H9 (cell line): ENCODE measurements at regions not wholly inside any gene's neighbourhood (a gene's known extent, or its start where the extent isn't known, plus 50 kb on each side); places are given as distances from the start of the nearest gene placed in this dataset.

ENCODE experiments used
- DNase-seq: peaks from one replicate; pipeline ENCODE4 v3.0.0-alpha.2; 2017
- H2AFZ ChIP-seq: one replicate; pipeline ENCODE4 v1.6.1; 2013; ENCODE audit warnings: mild to moderate bottlenecking, low read length, control low read depth, moderate library complexity
- H2AK5ac ChIP-seq: 2 replicates; pipeline ENCODE4 v1.6.1; 2013; ENCODE audit warnings: low read length, control low read depth, mixed read lengths; ENCODE audit not compliant: insufficient read length
- H2BK120ac ChIP-seq: one replicate; pipeline ENCODE4 v1.6.1; 2013; ENCODE audit warnings: low read depth, mild to moderate bottlenecking, low read length, control low read depth, inconsistent platforms; ENCODE audit not compliant: poor library complexity, severe bottlenecking
- H2BK12ac ChIP-seq: 2 replicates; pipeline ENCODE4 v1.6.1; 2013; ENCODE audit warnings: low read length, control low read depth, mixed read lengths, low read depth; ENCODE audit not compliant: insufficient read length
- H2BK15ac ChIP-seq: 2 replicates; pipeline ENCODE4 v1.6.1; 2013; ENCODE audit warnings: low read depth, low read length, control low read depth
- H2BK20ac ChIP-seq: one replicate; pipeline ENCODE4 v1.6.1; 2013; ENCODE audit warnings: low read depth, mild to moderate bottlenecking, low read length, control low read depth, inconsistent platforms; ENCODE audit not compliant: poor library complexity, severe bottlenecking
- H2BK5ac ChIP-seq: 2 replicates; pipeline ENCODE4 v1.6.1; 2013; ENCODE audit warnings: low read length, control low read depth, mixed read lengths; ENCODE audit not compliant: insufficient read length
- H3K14ac ChIP-seq: 2 replicates; pipeline ENCODE4 v1.6.1; 2013; ENCODE audit warnings: low read length, control low read depth; ENCODE audit not compliant: insufficient read depth
- H3K18ac ChIP-seq: 2 replicates; pipeline ENCODE4 v1.6.1; 2013; ENCODE audit warnings: low read depth, mild to moderate bottlenecking, mixed read lengths, low read length, control low read depth; ENCODE audit not compliant: insufficient read length
- H3K23ac ChIP-seq: 2 replicates; pipeline ENCODE4 v1.6.1; 2013; ENCODE audit warnings: low read length, control low read depth, mixed read lengths, low read depth; ENCODE audit not compliant: insufficient read length
- H3K23me2 ChIP-seq: 2 replicates; pipeline ENCODE4 v1.6.1; 2013; ENCODE audit warnings: low read depth, mild to moderate bottlenecking, mixed read lengths, low read length, control low read depth; ENCODE audit not compliant: insufficient read length, poor library complexity, severe bottlenecking
- H3K27ac ChIP-seq: 2 replicates; pipeline ENCODE4 v1.5.1; 2013; ENCODE audit warnings: low read length, control low read depth, mixed read lengths, low read depth; ENCODE audit not compliant: insufficient read length
- H3K27me3 ChIP-seq: 2 replicates; pipeline ENCODE4 v1.6.1; 2013; ENCODE audit warnings: low read length, control low read depth, inconsistent platforms; ENCODE audit not compliant: insufficient read depth
- H3K4ac ChIP-seq: 2 replicates; pipeline ENCODE4 v1.6.1; 2013; ENCODE audit warnings: low read depth, mild to moderate bottlenecking, control low read depth, inconsistent platforms, low read length, moderate library complexity
- H3K4me1 ChIP-seq: 2 replicates; pipeline ENCODE4 v1.6.1; 2013; ENCODE audit warnings: low read length, control low read depth, inconsistent platforms; ENCODE audit not compliant: insufficient read depth
- H3K4me2 ChIP-seq: 2 replicates; pipeline ENCODE4 v1.6.1; 2013; ENCODE audit warnings: low read length, control low read depth, mixed read lengths; ENCODE audit not compliant: insufficient read length, insufficient read depth
- H3K56ac ChIP-seq: 2 replicates; pipeline ENCODE4 v1.6.1; 2013; ENCODE audit warnings: low read depth, mild to moderate bottlenecking, mixed read lengths, low read length, control low read depth; ENCODE audit not compliant: insufficient read length
- H3K79me1 ChIP-seq: 2 replicates; pipeline ENCODE4 v1.6.1; 2013; ENCODE audit warnings: low read depth, mild to moderate bottlenecking, moderate library complexity, low read length, control low read depth, inconsistent platforms; ENCODE audit not compliant: insufficient read depth, poor library complexity, severe bottlenecking
- H3K79me2 ChIP-seq: 2 replicates; pipeline ENCODE4 v1.6.1; 2013; ENCODE audit warnings: low read length, control low read depth, inconsistent platforms; ENCODE audit not compliant: insufficient read depth
- H3K9ac ChIP-seq: 2 replicates; pipeline ENCODE4 v1.6.1; 2013; ENCODE audit warnings: low read length, control low read depth, mixed read lengths; ENCODE audit not compliant: insufficient read length; ENCODE audit errors: extremely low read depth
- H3K9me3 ChIP-seq: one replicate; pipeline ENCODE4 v1.6.1; 2013; ENCODE audit warnings: low read depth, low read length, inconsistent platforms; ENCODE audit not compliant: control insufficient read depth
- H3T11ph ChIP-seq: one replicate; pipeline ENCODE4 v1.6.1; 2013; ENCODE audit warnings: mild to moderate bottlenecking, low read length, control low read depth, inconsistent platforms
- H4K20me1 ChIP-seq: one replicate; pipeline ENCODE4 v1.6.1; 2013; ENCODE audit not compliant: control insufficient read depth, insufficient read length, insufficient read depth
- H4K5ac ChIP-seq: 2 replicates; pipeline ENCODE4 v1.6.1; 2013; ENCODE audit warnings: low read depth, mild to moderate bottlenecking, mixed read lengths, low read length, control low read depth; ENCODE audit not compliant: insufficient read length
- H4K8ac ChIP-seq: replicated peaks from 2 replicates; pipeline ENCODE4 v1.6.1; 2013; ENCODE audit warnings: low read length, control low read depth, mixed read lengths, low read depth; ENCODE audit not compliant: insufficient read length
- H4K91ac ChIP-seq: 2 replicates; pipeline ENCODE4 v1.6.1; 2013; ENCODE audit warnings: low read depth, mild to moderate bottlenecking, moderate library complexity, mixed read lengths, low read length, control low read depth; ENCODE audit not compliant: insufficient read length
- H3K27ac Mint-ChIP-seq, 3 experiments: 2 replicates in 2 of 3; 3 replicates in 1 of 3; pipeline ENCODE4 v1.8.0; 2020 to 2021; ENCODE audit warnings: mixed read lengths in 3 of 3, mild to moderate bottlenecking in 1 of 3, moderate library complexity in 1 of 3
- H3K27me3 Mint-ChIP-seq: 2 replicates; pipeline ENCODE4 v1.8.0; 2021; ENCODE audit warnings: low read depth, mild to moderate bottlenecking, moderate library complexity, mixed read lengths
- H3K36me3 Mint-ChIP-seq, 3 experiments: 2 replicates in 2 of 3; 3 replicates in 1 of 3; pipeline ENCODE4 v1.8.0; 2020 to 2021; ENCODE audit warnings: low read depth in 3 of 3, mixed read lengths in 3 of 3; ENCODE audit not compliant: insufficient read depth in 1 of 3
- H3K4me1 Mint-ChIP-seq, 2 experiments: 2 replicates each; pipeline ENCODE4 v1.8.0; 2020; ENCODE audit warnings: mixed read lengths in 2 of 2
- H3K4me3 Mint-ChIP-seq, 2 experiments: 2 replicates in 1 of 2; 3 replicates in 1 of 2; pipeline ENCODE4 v1.8.0; 2020 to 2021; ENCODE audit warnings: mild to moderate bottlenecking in 2 of 2, mixed read lengths in 2 of 2, moderate library complexity in 1 of 2
- H3K9me3 Mint-ChIP-seq, 2 experiments: 2 replicates in 1 of 2; 3 replicates in 1 of 2; pipeline ENCODE4 v1.8.0; 2020; ENCODE audit warnings: mild to moderate bottlenecking in 2 of 2, mixed read lengths in 2 of 2, moderate library complexity in 1 of 2
- whole genome bisulfite sequencing: extraction: QIAGEN DNeasy Blood & Tissue Kit; methylation state at CpG from one replicate; pipeline ENCODE4 v1.1.7; 2013; ENCODE audit warnings: missing lambda C conversion rate, low lambda C conversion rate, mixed read lengths; ENCODE audit not compliant: insufficient read length; ENCODE audit errors: extremely low coverage; 5-methylcytosine and 5-hydroxymethylcytosine counted together
- TF ChIP-seq, protein P1 (sequence below): fragments of 200-600 bp; sonication (generic); conservative IDR thresholded peaks from 3 replicates; pipeline ENCODE4 v1.8.0; 2021; ENCODE audit warnings: antibody characterized with exemption, mild to moderate bottlenecking

DNA sequence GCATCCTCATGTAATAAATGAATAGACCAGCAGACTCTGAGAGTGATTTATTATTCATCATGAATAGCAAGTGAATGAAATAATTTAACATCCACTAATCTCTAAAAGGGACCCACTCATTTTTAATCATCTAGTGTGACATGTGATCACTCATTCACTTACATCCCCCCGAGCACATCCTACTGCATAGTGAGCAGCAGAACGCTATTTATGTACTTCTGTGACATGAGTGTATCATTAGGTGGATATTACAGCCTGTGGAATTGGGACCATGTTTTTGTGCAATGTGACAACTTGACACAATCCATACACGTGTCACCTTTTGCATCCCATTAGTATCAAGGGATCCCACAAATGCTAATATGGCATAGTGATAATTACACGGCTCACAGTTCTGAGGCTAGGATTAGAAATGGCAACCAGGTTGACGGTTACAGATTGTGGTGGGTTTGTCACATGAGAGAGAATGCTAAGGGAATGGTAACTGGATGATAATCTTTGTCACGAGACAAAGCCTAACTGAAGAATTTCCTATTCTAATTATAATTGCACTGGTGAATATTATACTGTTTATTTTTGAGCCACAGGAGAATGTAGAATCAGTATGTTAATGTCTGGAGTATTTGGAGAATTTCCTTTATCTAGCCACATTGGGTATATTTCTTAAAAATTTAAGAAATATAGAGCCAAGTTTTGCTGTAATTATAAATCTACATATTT, 595.2 kb upstream of the TBL1XR1 start:
- H3K4me1 Mint-ChIP-seq, result peaks cover 10 to 12% of the 10 kb centered on the region in 2 experiments
- no peaks in the 10 kb centered on the region for H3K9me3 ChIP-seq
- TF ChIP-seq, protein P1, sequence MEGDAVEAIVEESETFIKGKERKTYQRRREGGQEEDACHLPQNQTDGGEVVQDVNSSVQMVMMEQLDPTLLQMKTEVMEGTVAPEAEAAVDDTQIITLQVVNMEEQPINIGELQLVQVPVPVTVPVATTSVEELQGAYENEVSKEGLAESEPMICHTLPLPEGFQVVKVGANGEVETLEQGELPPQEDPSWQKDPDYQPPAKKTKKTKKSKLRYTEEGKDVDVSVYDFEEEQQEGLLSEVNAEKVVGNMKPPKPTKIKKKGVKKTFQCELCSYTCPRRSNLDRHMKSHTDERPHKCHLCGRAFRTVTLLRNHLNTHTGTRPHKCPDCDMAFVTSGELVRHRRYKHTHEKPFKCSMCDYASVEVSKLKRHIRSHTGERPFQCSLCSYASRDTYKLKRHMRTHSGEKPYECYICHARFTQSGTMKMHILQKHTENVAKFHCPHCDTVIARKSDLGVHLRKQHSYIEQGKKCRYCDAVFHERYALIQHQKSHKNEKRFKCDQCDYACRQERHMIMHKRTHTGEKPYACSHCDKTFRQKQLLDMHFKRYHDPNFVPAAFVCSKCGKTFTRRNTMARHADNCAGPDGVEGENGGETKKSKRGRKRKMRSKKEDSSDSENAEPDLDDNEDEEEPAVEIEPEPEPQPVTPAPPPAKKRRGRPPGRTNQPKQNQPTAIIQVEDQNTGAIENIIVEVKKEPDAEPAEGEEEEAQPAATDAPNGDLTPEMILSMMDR, result no peak
- no peak overlapping the region for H2BK5ac ChIP-seq
- H3K23me2 ChIP-seq, result no peaks in the 10 kb centered on the region
- H3K4me2 ChIP-seq, result no peak overlapping the region
- no peaks in the 10 kb centered on the region for H3K27me3 Mint-ChIP-seq
- no peak overlapping the region for H3K18ac ChIP-seq
- WGBS, result no CpG with 5 or more reads among the region's 6 CpGs
- H2BK15ac ChIP-seq, result no peak overlapping the region
- H2AFZ ChIP-seq, result no peak overlapping the region
- H3K9me3 Mint-ChIP-seq, result no peaks in the 10 kb centered on the region
- H3K79me1 ChIP-seq, result no peaks in the 10 kb centered on the region
- H3K4me3 Mint-ChIP-seq, result no peak overlapping the region
- H3K4me1 ChIP-seq, result no peaks in the 10 kb centered on the region
- H3T11ph ChIP-seq, result no peak overlapping the region
- no peak for DNase-seq
- H3K4ac ChIP-seq, result no peak overlapping the region
- H3K9ac ChIP-seq, result no peak overlapping the region
- no peaks in the 10 kb centered on the region for H3K27me3 ChIP-seq
- H3K56ac ChIP-seq, result no peak overlapping the region
- no peak overlapping the region for H3K23ac ChIP-seq
- no peak overlapping the region for H2BK12ac ChIP-seq
- no peaks in the 10 kb centered on the region for H3K36me3 Mint-ChIP-seq
- no peaks in the 10 kb centered on the region for H4K20me1 ChIP-seq
- no peak overlapping the region for H2BK20ac ChIP-seq
- H3K27ac Mint-ChIP-seq, result no peak overlapping the region
- H3K14ac ChIP-seq, result no peak overlapping the region
- H4K8ac ChIP-seq, result no peak overlapping the region
- H4K5ac ChIP-seq, result no peak overlapping the region
- no peak overlapping the region for H4K91ac ChIP-seq
- no peaks in the 10 kb centered on the region for H3K79me2 ChIP-seq
- no peak overlapping the region for H2AK5ac ChIP-seq
- H3K27ac ChIP-seq, result no peak overlapping the region
- H2BK120ac ChIP-seq, result no peak overlapping the region
